ENCODE measurements at regions not wholly inside any gene's neighbourhood (a gene's known extent, or its start where the extent isn't known, plus 50 kb on each side); places are given as distances from the start of the nearest gene placed in this dataset.

DNA sequence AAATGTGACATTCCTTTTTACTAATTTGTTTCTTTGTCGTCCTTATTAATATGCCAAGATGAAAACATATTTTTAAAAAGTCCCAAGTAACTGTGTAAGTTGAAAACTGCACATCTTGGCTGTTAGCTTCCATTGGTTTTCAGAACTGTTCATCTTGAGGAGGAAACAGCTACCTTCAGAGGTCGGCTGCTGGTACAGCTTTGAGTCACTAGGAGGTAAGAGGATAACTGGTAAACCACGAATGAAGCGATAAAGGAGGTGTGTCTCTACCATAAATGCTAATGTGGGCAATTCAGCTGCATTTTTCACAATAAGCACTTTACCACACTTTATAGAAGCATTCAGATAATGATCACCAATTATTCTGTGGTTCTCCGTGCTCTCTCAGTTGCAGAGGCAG lies 137.5 kb upstream of the KRAS start:
- H3K4me3 Mint-ChIP-seq: peak overlapping the region; percentile 95
- peaks cover 27% of the 10 kb centered on the region for H3K4me1 Mint-ChIP-seq
- H3K27me3 Mint-ChIP-seq (ENCODE audit: low read depth): peaks cover 13% of the 10 kb centered on the region
- TF ChIP-seq, protein P1, sequence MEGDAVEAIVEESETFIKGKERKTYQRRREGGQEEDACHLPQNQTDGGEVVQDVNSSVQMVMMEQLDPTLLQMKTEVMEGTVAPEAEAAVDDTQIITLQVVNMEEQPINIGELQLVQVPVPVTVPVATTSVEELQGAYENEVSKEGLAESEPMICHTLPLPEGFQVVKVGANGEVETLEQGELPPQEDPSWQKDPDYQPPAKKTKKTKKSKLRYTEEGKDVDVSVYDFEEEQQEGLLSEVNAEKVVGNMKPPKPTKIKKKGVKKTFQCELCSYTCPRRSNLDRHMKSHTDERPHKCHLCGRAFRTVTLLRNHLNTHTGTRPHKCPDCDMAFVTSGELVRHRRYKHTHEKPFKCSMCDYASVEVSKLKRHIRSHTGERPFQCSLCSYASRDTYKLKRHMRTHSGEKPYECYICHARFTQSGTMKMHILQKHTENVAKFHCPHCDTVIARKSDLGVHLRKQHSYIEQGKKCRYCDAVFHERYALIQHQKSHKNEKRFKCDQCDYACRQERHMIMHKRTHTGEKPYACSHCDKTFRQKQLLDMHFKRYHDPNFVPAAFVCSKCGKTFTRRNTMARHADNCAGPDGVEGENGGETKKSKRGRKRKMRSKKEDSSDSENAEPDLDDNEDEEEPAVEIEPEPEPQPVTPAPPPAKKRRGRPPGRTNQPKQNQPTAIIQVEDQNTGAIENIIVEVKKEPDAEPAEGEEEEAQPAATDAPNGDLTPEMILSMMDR (conservative IDR thresholded peaks at IDR 0.05): no peak
- H3K27ac Mint-ChIP-seq (ENCODE audit: unreplicated experiment): no peak overlapping the region
- peaks cover 2% of the 10 kb centered on the region for H3K9me3 Mint-ChIP-seq
- H3K36me3 Mint-ChIP-seq (ENCODE audit: low read depth): no peaks in the 10 kb centered on the region
- DNase-seq (ENCODE audit: low read depth, low spot score): no peak

DNA sequence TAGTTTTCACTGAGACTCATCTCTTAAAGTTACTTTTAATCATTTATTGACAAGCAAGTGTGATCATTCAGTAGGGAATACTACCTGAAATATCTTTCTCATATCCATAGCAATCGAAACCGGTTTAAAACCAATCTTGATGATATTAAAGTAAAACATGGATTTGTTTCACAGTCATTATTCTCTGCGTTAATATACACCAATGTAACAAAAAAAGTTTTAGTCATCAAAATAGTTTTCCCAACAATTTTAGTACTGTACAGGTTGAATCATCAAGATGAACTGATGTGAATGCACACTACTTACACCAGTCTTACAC lies 137.0 kb upstream of the KRAS start:
- peaks cover 2% of the 10 kb centered on the region for H3K9me3 Mint-ChIP-seq
- no peak overlapping the region for H3K27ac Mint-ChIP-seq (ENCODE audit: unreplicated experiment)
- TF ChIP-seq, protein P1 (conservative IDR thresholded peaks at IDR 0.05): peak; percentile 48
- no peak for DNase-seq (ENCODE audit: low read depth, low spot score)
- H3K4me1 Mint-ChIP-seq: peaks cover 27% of the 10 kb centered on the region
- H3K4me3 Mint-ChIP-seq: peak overlapping the region; percentile 95
- peaks cover 16% of the 10 kb centered on the region for H3K27me3 Mint-ChIP-seq (ENCODE audit: low read depth)
- H3K36me3 Mint-ChIP-seq (ENCODE audit: low read depth): no peaks in the 10 kb centered on the region

DNA sequence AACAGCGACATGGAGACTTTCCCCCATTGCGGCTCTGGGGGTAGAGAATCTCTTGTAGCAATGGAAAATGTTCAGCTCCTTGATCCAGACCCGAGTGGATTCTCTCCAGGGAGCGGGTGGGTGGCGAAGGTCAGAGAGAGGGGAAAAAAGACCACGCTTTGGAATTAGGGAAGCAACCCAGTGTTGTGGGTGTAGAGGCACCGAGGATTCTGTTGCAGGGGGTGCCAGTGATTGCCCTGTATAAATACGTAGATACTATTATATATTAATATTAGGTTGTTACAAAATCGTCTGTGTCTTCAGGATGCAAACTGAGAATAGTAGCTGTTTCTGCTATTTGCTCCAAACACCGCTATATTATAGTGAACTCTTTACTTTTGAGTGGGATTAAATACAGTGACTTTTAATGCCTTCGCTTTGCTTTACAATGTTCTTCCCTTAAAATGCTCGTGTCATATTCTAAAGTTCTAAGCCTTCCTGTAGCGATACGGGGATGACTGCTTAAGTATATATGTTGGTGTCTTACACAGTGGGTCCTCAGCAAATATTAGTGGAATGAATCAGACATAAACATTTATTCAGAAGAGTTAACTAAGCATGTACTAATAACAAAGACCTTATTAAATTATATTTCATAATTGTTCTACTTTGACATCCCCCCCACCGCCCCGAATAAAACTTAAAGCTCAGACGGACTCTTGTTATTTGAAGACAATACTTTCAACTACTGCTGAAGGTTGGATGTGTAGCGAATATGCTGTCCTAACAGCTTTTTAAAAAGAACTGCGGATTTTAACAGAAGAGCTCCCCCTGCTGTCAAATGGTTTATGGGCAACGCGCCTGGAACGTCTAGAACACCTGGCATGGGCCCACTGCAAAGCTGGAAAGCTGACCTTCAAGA lies 136.4 kb upstream of the KRAS start:
- peak overlapping the region; percentile 82 for H3K27ac Mint-ChIP-seq (ENCODE audit: unreplicated experiment)

DNA sequence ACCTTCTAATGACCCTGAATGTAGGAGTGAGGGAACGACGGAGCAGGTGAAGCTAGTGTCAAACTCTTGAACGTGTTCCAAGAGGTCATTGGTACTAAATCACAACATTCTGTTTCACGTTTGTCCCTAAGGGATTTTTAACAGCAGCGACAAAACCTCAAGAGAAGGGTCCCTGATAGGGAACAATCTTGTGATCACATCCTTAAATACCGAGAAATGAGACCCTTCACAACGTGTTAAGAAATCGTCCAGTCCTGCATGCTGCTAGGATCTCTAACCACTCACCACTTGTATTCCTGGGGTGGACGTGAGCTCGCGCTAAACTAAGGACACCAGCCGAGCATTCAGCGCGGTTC lies 134.1 kb upstream of the KRAS start:
- Mint-ChIP-seq H3K27me3 (ENCODE audit: low read depth) (peaks cover 20% of the 10 kb centered on the region), H3K4me3 (peak overlapping the region; percentile 95), H3K9me3 (peaks cover 2% of the 10 kb centered on the region), H3K36me3 (ENCODE audit: low read depth) (no peaks in the 10 kb centered on the region), H3K27ac (ENCODE audit: unreplicated experiment) (peak overlapping the region; percentile 99), H3K4me1 (peaks cover 27% of the 10 kb centered on the region)
- TF ChIP-seq, protein P1 (conservative IDR thresholded peaks at IDR 0.05): no peak
- no peak for DNase-seq (ENCODE audit: low read depth, low spot score)

More for the DNA sequence above, 136.4 kb upstream of the KRAS start:
- Mint-ChIP-seq H3K27me3 (ENCODE audit: low read depth) (peaks cover 20% of the 10 kb centered on the region), H3K4me1 (peaks cover 27% of the 10 kb centered on the region), H3K4me3 (peak overlapping the region; percentile 95), H3K9me3 (peaks cover 2% of the 10 kb centered on the region), H3K36me3 (ENCODE audit: low read depth) (no peaks in the 10 kb centered on the region)
- TF ChIP-seq, protein P1 (conservative IDR thresholded peaks at IDR 0.05): peak; percentile 99
- DNase-seq (ENCODE audit: low read depth, low spot score): peak; percentile 80

DNA sequence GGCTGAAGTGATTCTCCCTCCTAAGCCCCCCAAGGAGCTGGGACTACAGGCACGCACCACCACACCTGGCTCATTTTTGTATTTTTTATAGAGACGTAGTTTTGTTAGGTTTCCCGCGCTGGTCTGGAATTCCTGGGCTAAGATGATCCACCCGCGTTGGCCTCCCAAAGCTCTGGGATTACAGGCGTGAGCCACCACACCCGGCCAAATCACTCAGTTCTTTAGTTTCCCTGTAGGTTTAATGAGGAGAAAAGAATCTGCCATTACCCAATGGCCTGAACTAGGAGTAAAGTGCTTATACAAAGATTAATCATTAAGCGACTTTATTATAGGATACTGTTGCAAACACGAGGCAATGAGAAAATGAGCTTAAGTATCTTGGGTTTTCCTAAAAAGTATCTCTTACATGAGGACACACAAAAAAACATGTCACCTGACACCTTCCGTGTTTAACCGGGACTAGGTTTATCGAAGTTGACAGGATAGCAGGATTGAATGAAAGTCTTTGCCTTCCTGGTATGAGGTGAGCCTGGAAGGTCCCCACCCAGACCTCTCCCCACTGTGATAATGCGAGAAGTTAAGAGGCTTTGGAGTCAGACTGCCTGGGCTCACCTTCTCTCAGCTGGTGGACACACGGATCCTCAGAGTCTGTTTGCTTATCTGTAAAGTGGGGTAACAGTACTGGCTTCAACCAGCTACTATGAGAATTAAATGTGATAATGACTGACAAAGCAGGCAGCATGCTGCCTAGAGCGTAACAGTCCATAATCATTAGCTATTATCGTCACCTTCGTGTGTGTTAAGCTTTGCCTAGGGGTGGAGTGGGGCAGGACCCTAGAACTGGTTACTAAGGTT lies 133.5 kb upstream of the KRAS start:
- peak overlapping the region; percentile 95 for H3K4me3 Mint-ChIP-seq
- TF ChIP-seq, protein P1 (conservative IDR thresholded peaks at IDR 0.05): no peak
- H3K27ac Mint-ChIP-seq (ENCODE audit: unreplicated experiment): peak overlapping the region; percentile 99
- no peaks in the 10 kb centered on the region for H3K36me3 Mint-ChIP-seq (ENCODE audit: low read depth)
- H3K4me1 Mint-ChIP-seq: peaks cover 27% of the 10 kb centered on the region
- H3K9me3 Mint-ChIP-seq: no peaks in the 10 kb centered on the region
- peaks cover 20% of the 10 kb centered on the region for H3K27me3 Mint-ChIP-seq (ENCODE audit: low read depth)
- no peak for DNase-seq (ENCODE audit: low read depth, low spot score)

Measured in neural crest cell (in vitro differentiated cells).